ENCODE measurements at regions not wholly inside any gene's neighbourhood (a gene's known extent, or its start where the extent isn't known, plus 50 kb on each side); places are given as distances from the start of the nearest gene placed in this dataset.

- TF ChIP-seq CTCF (CRISPR knock-in tag; IDR thresholded peaks at IDR 0.05) (no peak), NFE2L1 (CRISPR knock-in tag; IDR thresholded peaks at IDR 0.05; ENCODE audit: borderline replicate concordance) (no peak), UBTF (CRISPR knock-in tag; IDR thresholded peaks at IDR 0.05) (no peak), SIN3B (IDR thresholded peaks at IDR 0.05; ENCODE audit: low read length) (no peak), CBX1 (IDR thresholded peaks at IDR 0.05; ENCODE audit: low read depth) (no peak)
These were observed 1094.6 kb downstream of the ROBO2 start for GRCh38 chr3:78134496-78134895.
